ENCODE measurements at regions not wholly inside any gene's neighbourhood (a gene's known extent, or its start where the extent isn't known, plus 50 kb on each side); places are given as distances from the start of the nearest gene placed in this dataset.

DNA sequence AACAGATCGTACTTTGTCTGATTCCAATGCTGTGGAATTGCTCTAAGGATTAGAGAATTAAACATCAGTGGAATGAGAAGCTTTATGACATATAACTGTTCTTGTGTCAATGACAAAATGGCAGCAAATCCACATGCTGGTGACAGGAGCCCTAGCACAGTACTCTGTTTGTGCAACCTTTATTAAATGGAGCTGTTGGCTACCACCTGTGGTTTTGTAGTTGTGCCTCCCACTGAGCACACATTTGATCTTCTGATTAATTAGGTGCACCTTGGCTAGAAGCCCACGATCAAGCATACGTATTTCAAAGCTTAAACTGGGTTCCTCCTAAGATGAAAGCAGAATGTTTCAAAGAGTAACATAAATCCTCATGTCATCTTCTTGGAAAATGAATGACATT lies 394.0 kb upstream of the IGFBP7 start:
- no peaks in the 10 kb centered on the region for H3K36me3 ChIP-seq
- WGBS, 2 donors = 62 to 75% methylated on average over 3 of the region's 3 CpGs
- H3K9me3 ChIP-seq = no peaks in the 10 kb centered on the region
- no peak overlapping the region for H3K4me3 ChIP-seq
- no peaks in the 10 kb centered on the region for H3K4me1 ChIP-seq
- ATAC-seq (ENCODE audit: low FRiP score in 2 of 2) = no peak
- H3K27me3 ChIP-seq = no peaks in the 10 kb centered on the region
- no peak overlapping the region for H3K27ac ChIP-seq
- TF ChIP-seq, protein P1, sequence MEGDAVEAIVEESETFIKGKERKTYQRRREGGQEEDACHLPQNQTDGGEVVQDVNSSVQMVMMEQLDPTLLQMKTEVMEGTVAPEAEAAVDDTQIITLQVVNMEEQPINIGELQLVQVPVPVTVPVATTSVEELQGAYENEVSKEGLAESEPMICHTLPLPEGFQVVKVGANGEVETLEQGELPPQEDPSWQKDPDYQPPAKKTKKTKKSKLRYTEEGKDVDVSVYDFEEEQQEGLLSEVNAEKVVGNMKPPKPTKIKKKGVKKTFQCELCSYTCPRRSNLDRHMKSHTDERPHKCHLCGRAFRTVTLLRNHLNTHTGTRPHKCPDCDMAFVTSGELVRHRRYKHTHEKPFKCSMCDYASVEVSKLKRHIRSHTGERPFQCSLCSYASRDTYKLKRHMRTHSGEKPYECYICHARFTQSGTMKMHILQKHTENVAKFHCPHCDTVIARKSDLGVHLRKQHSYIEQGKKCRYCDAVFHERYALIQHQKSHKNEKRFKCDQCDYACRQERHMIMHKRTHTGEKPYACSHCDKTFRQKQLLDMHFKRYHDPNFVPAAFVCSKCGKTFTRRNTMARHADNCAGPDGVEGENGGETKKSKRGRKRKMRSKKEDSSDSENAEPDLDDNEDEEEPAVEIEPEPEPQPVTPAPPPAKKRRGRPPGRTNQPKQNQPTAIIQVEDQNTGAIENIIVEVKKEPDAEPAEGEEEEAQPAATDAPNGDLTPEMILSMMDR (IDR thresholded peaks at IDR 0.05) = no peak
- no peak for TF ChIP-seq EP300 (IDR thresholded peaks at IDR 0.05)
- TF ChIP-seq POLR2A (IDR thresholded peaks at IDR 0.05) = no peak
- no peak for TF ChIP-seq POLR2AphosphoS5 (IDR thresholded peaks at IDR 0.05)
- DNase-seq = no peak

DNA sequence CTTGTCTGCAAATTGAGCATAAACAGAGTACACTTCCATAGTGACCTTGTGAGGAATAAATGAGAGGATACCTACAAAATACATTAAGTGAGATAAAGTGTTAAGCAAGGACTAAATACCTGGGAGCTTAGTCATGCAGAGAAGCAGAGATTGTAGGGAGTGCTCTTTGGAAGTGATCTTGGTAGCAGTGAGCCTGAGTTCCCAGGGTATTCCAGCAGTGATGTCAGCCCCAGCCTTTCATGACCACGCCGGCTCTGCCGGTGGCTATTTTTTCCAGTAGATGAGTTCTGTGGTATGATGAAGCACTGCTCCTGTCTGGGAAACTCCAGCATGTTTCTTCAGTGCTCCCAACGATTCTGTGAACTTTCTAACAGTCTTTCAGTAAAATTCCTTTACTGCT lies 391.5 kb upstream of the IGFBP7 start:
- TF ChIP-seq POLR2AphosphoS5 (IDR thresholded peaks at IDR 0.05) = no peak
- no peak for TF ChIP-seq EP300 (IDR thresholded peaks at IDR 0.05)
- TF ChIP-seq POLR2A (IDR thresholded peaks at IDR 0.05) = no peak
- Histone ChIP-seq H3K27me3 (no peaks in the 10 kb centered on the region), H3K4me1 (no peaks in the 10 kb centered on the region), H3K36me3 (no peaks in the 10 kb centered on the region), H3K9me3 (no peaks in the 10 kb centered on the region), H3K4me3 (no peak overlapping the region), H3K27ac (no peak overlapping the region)
- ATAC-seq (ENCODE audit: low FRiP score in 2 of 2) = peak in 1 of 2 donors; percentile 87
- WGBS, 2 donors = 59 to 64% methylated on average over 4 of the region's 4 CpGs
- no peak for DNase-seq

DNA sequence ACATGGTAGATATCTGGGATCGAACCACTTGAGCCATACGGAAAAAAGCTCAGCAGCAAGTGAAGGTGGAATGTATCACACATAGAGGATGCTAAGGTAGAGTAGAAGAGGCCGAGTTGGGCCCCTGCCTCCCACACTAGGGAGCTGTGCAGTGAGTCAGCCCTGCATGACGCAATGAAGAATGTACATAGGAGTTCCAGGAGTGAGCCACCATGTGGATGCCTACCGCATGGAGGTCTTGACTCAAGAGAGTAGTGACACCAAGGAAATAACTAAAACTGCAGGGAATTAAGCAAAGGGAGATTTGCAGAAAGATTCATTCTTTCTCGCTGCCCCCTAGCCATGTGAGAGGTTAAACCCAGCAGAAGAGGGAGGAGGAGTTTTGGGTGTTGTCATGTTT lies 389.6 kb upstream of the IGFBP7 start:
- 80 to 89% methylated on average over 6 of the region's 6 CpGs for WGBS, 2 donors
- Histone ChIP-seq H3K4me3 (no peak overlapping the region), H3K36me3 (no peaks in the 10 kb centered on the region), H3K9me3 (no peaks in the 10 kb centered on the region), H3K27me3 (no peaks in the 10 kb centered on the region), H3K4me1 (no peaks in the 10 kb centered on the region), H3K27ac (no peak overlapping the region)
- TF ChIP-seq POLR2AphosphoS5 (IDR thresholded peaks at IDR 0.05) = no peak
- no peak for DNase-seq
- no peak for ATAC-seq (ENCODE audit: low FRiP score in 2 of 2)

DNA sequence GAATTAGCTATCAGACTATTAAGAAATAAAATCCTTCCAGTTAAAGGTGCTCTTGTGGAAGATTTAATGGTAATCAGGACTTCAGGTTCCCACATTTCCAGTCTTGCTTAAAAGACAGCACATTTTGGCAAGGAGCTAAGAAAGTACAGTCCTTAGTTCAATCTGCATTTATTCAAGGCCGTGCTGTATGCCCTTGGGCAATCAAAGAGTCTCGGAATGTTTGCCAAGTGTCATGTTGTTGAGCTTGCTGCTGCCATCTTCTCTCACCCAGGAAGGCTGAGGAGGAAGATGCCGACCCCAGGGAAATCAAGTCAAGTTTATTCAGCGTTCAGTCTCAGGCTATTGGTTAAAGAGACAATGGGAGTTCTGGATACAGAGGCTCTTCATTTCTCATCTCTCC lies 388.1 kb upstream of the IGFBP7 start:
- Histone ChIP-seq H3K4me3 (no peak overlapping the region), H3K36me3 (no peaks in the 10 kb centered on the region), H3K27me3 (no peaks in the 10 kb centered on the region), H3K9me3 (no peaks in the 10 kb centered on the region), H3K4me1 (no peaks in the 10 kb centered on the region), H3K27ac (no peak overlapping the region)
- DNase-seq (no peak), ATAC-seq (ENCODE audit: low FRiP score in 2 of 2) (no peak)
- 77 to 82% methylated on average over 4 of the region's 4 CpGs for WGBS, 2 donors
- TF ChIP-seq EP300 (IDR thresholded peaks at IDR 0.05) = no peak
- TF ChIP-seq POLR2A (IDR thresholded peaks at IDR 0.05) = no peak
- TF ChIP-seq, protein P1 (IDR thresholded peaks at IDR 0.05) = no peak
- no peak for TF ChIP-seq POLR2AphosphoS5 (IDR thresholded peaks at IDR 0.05)

DNA sequence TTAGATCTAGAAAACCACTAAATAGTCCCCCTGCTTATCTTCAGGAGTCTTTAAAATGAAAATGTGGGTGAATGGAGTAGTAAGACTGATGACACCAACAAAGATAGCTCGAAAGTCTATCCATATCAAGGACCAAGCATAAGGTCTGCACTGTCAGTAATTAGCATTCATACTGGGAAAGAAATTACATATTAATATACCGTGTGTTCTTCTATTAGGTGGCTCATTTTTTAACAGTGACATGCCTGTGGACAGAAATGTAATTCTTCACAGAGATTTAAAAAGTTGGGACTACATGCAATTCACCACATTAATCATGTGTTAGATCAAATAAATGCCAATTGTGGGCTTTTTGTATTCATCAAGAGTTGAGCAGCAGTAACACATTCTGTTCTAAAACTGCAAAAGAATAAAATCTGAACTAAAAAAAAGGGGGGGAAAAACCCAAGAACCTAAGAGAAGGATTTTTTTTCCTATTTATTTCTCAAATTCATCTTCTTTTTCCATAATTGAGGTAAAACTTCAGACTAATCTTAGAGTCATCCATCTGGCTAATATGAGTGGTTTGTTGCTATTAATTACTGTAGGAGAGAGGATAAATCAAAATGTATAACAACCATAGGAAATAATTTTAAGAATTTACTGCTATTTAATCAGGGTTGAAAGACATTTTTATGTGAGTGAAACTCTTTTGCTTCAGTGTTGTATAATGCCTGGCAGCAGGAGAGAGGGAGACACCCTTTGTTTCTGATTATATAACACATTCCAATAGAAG lies 386.7 kb upstream of the IGFBP7 start:
- Histone ChIP-seq H3K27me3 (no peaks in the 10 kb centered on the region), H3K36me3 (no peaks in the 10 kb centered on the region), H3K4me1 (no peaks in the 10 kb centered on the region), H3K27ac (no peak overlapping the region), H3K9me3 (no peaks in the 10 kb centered on the region), H3K4me3 (no peak overlapping the region)
- DNase-seq = no peak
- 28 to 54% methylated on average over 2 of the region's 2 CpGs for WGBS, 2 donors
- TF ChIP-seq POLR2A (IDR thresholded peaks at IDR 0.05) = no peak
- TF ChIP-seq EP300 (IDR thresholded peaks at IDR 0.05) = no peak
- TF ChIP-seq, protein P1 (IDR thresholded peaks at IDR 0.05) = no peak
- no peak for TF ChIP-seq POLR2AphosphoS5 (IDR thresholded peaks at IDR 0.05)
- no peak for ATAC-seq (ENCODE audit: low FRiP score in 2 of 2)

DNA sequence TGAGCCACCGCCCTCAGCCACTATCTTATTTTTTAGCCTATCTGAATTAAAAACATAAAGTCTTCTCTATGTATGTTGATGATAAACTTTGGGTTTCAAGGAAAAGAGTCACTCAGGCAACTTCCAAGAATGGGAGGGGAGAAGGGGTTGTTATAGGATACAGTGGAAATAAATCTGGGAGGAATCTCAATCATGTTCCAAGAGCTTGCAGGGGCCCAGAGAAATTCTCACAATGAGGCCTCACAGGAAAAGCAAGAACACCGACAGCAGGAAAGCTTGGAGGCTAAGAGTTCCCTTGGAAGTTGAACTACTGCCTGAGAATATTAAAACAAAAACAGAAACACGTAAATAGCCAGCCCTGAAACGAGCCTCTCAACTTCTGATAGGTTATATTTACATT lies 384.6 kb upstream of the IGFBP7 start:
- ATAC-seq (ENCODE audit: low FRiP score in 2 of 2) (no peak), DNase-seq (no peak)
- no peaks in the 10 kb centered on the region for H3K9me3 ChIP-seq
- no peaks in the 10 kb centered on the region for H3K36me3 ChIP-seq
- H3K4me3 ChIP-seq = no peak overlapping the region
- H3K27ac ChIP-seq = no peak overlapping the region
- 48 to 59% methylated on average over 4 of the region's 4 CpGs for WGBS, 2 donors
- H3K4me1 ChIP-seq = no peaks in the 10 kb centered on the region
- TF ChIP-seq, protein P1 (IDR thresholded peaks at IDR 0.05) = no peak
- TF ChIP-seq POLR2AphosphoS5 (IDR thresholded peaks at IDR 0.05) (no peak), EP300 (IDR thresholded peaks at IDR 0.05) (no peak), POLR2A (IDR thresholded peaks at IDR 0.05) (no peak)
- no peaks in the 10 kb centered on the region for H3K27me3 ChIP-seq
